HEK293T (cell line): ENCODE measurements at regions not wholly inside any gene's neighbourhood (a gene's known extent, or its start where the extent isn't known, plus 50 kb on each side); places are given as distances from the start of the nearest gene placed in this dataset.
"Not testable (repeated sequence)": the region's sequence is repeated elsewhere in the genome, so short reads cannot be mapped to it uniquely, and the experiment has no call there.

Experiments used
- CTCF ChIA-PET: fragments of 350-600 bp; formaldehyde crosslinking; extraction: SDS; loops from one replicate; lab custom pipeline; 2021; ENCODE audit warnings: antibody characterized with exemption, inconsistent platforms; lab: Yijun Ruan, JAX
- POLR2A ChIA-PET: fragments of 350-600 bp; formaldehyde crosslinking; extraction: SDS; loops from one replicate; lab custom pipeline; 2020; ENCODE audit warnings: antibody characterized with exemption, inconsistent platforms; lab: Yijun Ruan, JAX
- DNase-seq: peaks from one replicate; pipeline ENCODE4 v3.0.0; 2012; ENCODE audit warnings: mixed read lengths; ENCODE audit errors: extremely low spot score
- ARNT ChIP-seq: fragments of 450-650 bp; IDR thresholded peaks from 2 replicates; pipeline ENCODE4 v1.6.1; 2017; ENCODE audit warnings: mild to moderate bottlenecking
- BHLHE40 ChIP-seq: fragments of 450-650 bp; IDR thresholded peaks from 2 replicates; pipeline ENCODE4 v1.6.1; 2016; ENCODE audit warnings: mild to moderate bottlenecking, moderate library complexity, borderline replicate concordance
- CTBP1 ChIP-seq: fragments of 450-650 bp; IDR thresholded peaks from 2 replicates; pipeline ENCODE4 v1.6.1; 2016; ENCODE audit warnings: borderline replicate concordance
- ELF4 ChIP-seq: fragments of 450-650 bp; IDR thresholded peaks from 2 replicates; pipeline ENCODE4 v1.6.1; 2017; ENCODE audit warnings: antibody characterized with exemption
- FOXA1 ChIP-seq: fragments of 450-650 bp; IDR thresholded peaks from 2 replicates; pipeline ENCODE4 v1.6.1; 2016; ENCODE audit warnings: mild to moderate bottlenecking
- FOXK2 ChIP-seq: fragments of 450-650 bp; IDR thresholded peaks from 2 replicates; pipeline ENCODE4 v1.6.1; 2016; ENCODE audit warnings: mild to moderate bottlenecking
- FOXM1 ChIP-seq: fragments of 450-650 bp; IDR thresholded peaks from 2 replicates; pipeline ENCODE4 v1.6.1; 2017; ENCODE audit warnings: mild to moderate bottlenecking, borderline replicate concordance
- HDGF ChIP-seq: fragments of 450-650 bp; IDR thresholded peaks from 2 replicates; pipeline ENCODE4 v1.6.1; 2017; ENCODE audit warnings: antibody characterized with exemption, borderline replicate concordance
- L3MBTL2 ChIP-seq: fragments of 450-650 bp; conservative IDR thresholded peaks from 2 replicates; pipeline ENCODE4 v1.6.1; 2016; ENCODE audit warnings: mild to moderate bottlenecking
- LEF1 ChIP-seq: fragments of 450-650 bp; IDR thresholded peaks from 2 replicates; pipeline ENCODE4 v1.6.1; 2017; ENCODE audit warnings: mild to moderate bottlenecking, borderline replicate concordance
- NFRKB ChIP-seq: fragments of 450-650 bp; IDR thresholded peaks from 2 replicates; pipeline ENCODE4 v1.6.1; 2016; ENCODE audit warnings: mild to moderate bottlenecking, moderate library complexity
- PKNOX1 ChIP-seq: fragments of 450-650 bp; IDR thresholded peaks from 2 replicates; pipeline ENCODE4 v1.6.1; 2016
- SP1 ChIP-seq: fragments of 450-650 bp; IDR thresholded peaks from 2 replicates; pipeline ENCODE4 v1.6.1; 2017
- SUZ12 ChIP-seq: fragments of 450-650 bp; IDR thresholded peaks from 2 replicates; pipeline ENCODE4 v1.6.1; 2016; ENCODE audit warnings: mild to moderate bottlenecking
- TARDBP ChIP-seq: fragments of 450-650 bp; IDR thresholded peaks from 2 replicates; pipeline ENCODE4 v1.6.1; 2016
- ZNF384 ChIP-seq: fragments of 450-650 bp; IDR thresholded peaks from 2 replicates; pipeline ENCODE4 v1.6.1; 2016

GRCh38 chr18:30682672-30683071 lies 359.9 kb downstream of the DSC3 start:
- ChIA-PET CTCF (no interaction called here), POLR2A (no interaction called here)
- TF ChIP-seq TARDBP, result no peak
- TF ChIP-seq ELF4, result no peak
- no peak for TF ChIP-seq PKNOX1
- no peak for TF ChIP-seq LEF1
- no peak for TF ChIP-seq ZNF384
- no peak for TF ChIP-seq BHLHE40
- no peak for TF ChIP-seq NFRKB
- TF ChIP-seq FOXK2, result no peak
- TF ChIP-seq SUZ12, result no peak
- TF ChIP-seq FOXA1, result no peak
- no peak for TF ChIP-seq ARNT
- no peak for DNase-seq

GRCh38 chr18:30679285-30679930 lies 363.1 kb downstream of the DSC3 start:
- no peak for DNase-seq
- TF ChIP-seq SP1 (no peak), LEF1 (no peak), FOXM1 (no peak), HDGF (no peak), FOXK2 (no peak), L3MBTL2 (no peak), TARDBP (no peak), PKNOX1 (no peak), ELF4 (no peak), CTBP1 (no peak), ARNT (no peak)
- POLR2A ChIA-PET, result no interaction called here
- CTCF ChIA-PET, result no interaction called here

- POLR2A ChIA-PET, result not testable (repeated sequence)
These were observed 364.7 kb downstream of the DSC3 start for GRCh38 chr18:30677813-30678212.

DNA sequence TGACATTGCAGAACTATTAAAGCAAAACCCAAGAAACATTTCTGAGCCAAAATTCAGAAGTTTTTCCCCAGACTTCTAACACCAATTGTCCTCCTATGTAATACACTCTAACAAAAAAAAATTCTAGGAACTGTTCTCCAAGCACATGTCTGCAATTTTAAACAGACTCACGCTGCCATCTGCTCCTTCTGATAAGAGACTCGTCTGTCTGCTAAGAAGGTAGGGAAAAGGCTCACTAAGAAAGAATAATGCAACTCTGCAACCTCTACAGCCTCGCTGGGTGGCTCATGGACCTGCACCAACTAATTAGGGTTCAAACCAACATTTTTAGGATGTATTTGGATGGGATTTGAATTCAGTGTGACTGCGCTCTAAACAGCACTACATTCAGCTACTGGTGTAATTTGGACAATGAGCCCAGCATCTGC lies 366.5 kb downstream of the DSC3 start:
- no peak for DNase-seq
- ChIA-PET POLR2A (no interaction called here), CTCF (no interaction called here)
- no peak for TF ChIP-seq BHLHE40

More at GRCh38 chr18:30677813-30678212, 364.7 kb downstream of the DSC3 start:
- CTCF ChIA-PET, DNase-seq: not testable (repeated sequence)

DNA sequence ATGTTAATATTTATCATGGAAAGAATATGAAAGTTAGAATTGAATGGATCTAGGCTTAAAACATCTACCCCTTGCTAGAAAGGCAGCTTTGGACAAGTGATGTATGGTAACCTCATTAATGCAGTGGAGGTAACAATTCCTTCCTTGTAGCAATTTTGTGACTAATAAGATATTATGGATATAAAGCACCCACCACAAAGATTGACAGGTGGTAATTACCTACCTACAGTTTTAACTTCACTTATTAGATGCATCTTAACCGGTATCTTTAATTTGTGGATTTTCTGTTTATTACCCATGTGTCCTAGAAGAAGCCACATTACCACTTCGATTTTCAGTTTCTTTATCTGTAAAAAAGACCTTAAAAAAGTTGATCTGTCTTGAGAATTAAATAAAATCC lies 367.0 kb downstream of the DSC3 start:
- CTCF ChIA-PET, result no interaction called here
- POLR2A ChIA-PET, result no interaction called here
- no peak for TF ChIP-seq CTBP1
- no peak for TF ChIP-seq SP1
- TF ChIP-seq BHLHE40, result no peak
- no peak for TF ChIP-seq PKNOX1
- no peak for TF ChIP-seq FOXA1
- TF ChIP-seq ELF4, result no peak
- no peak for TF ChIP-seq FOXM1
- no peak for TF ChIP-seq HDGF
- TF ChIP-seq NFRKB, result no peak
- TF ChIP-seq ARNT, result no peak
- no peak for TF ChIP-seq ZNF384
- no peak for TF ChIP-seq SUZ12
- TF ChIP-seq FOXK2, result no peak
- no peak for TF ChIP-seq LEF1
- TF ChIP-seq L3MBTL2, result no peak
- no peak for TF ChIP-seq TARDBP
- no peak for DNase-seq

DNA sequence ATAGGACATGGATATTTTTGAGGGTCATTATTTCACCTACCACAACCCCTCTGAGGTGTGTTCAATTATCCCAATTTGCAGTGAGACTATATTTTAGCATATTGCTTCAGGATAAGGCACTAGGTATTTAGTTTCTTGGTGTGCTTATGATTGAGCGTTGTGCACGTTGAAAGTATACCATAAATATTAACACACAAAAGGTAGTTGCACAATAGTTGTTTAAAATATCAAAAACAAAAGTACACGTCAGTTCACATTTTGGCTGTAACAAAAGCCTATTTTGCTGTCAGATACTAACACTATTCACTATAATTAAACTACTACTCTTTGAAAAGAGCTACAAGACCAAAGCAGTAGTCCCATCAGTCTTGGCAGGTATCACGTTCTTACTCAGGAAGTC lies 367.5 kb downstream of the DSC3 start:
- ChIA-PET CTCF (no interaction called here), POLR2A (no interaction called here)
- no peak for DNase-seq
- TF ChIP-seq ELF4 (no peak), SP1 (no peak), CTBP1 (no peak), FOXM1 (no peak), FOXK2 (no peak), ZNF384 (no peak), LEF1 (no peak), PKNOX1 (no peak), ARNT (no peak), SUZ12 (no peak), HDGF (no peak), L3MBTL2 (no peak), FOXA1 (no peak), NFRKB (no peak), BHLHE40 (no peak), TARDBP (no peak)
